ENCODE measurements at regions not wholly inside any gene's neighbourhood (a gene's known extent, or its start where the extent isn't known, plus 50 kb on each side); places are given as distances from the start of the nearest gene placed in this dataset.

DNA sequence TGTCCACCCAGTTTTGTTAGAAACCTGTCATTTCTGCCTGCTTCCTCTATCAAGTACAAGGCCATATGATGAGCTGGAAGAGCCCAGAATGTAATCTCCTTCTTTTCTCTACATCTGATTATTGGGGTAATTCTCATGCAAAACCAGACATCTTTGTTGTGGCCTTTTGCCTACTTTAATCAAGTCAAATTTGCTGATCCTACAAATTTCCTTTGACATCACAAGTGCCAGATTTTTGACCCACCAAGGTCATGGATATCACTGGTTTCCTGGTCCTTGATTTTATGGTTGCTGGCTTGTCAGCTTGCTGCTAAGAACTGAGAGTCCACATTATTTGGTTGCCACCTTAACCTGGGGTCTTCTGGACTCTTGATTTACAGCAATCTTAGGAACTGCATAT is 336.1 kb downstream of the TFEC start:
- no TSS peak for BruUV-seq (replicated peaks)
- Histone ChIP-seq H3K9ac (ENCODE audit: control insufficient read depth, insufficient read depth, low read length) (no peak overlapping the region), H3K9me3 (replicated peaks; ENCODE audit: control insufficient read depth, insufficient read depth, low read length) (no peaks in the 10 kb centered on the region), H3K79me2 (ENCODE audit: control insufficient read depth, insufficient read depth, low read length) (no peaks in the 10 kb centered on the region), H2AFZ (ENCODE audit: control insufficient read depth, low read depth, low read length) (no peak overlapping the region), H4K20me1 (ENCODE audit: control insufficient read depth, insufficient read depth) (no peaks in the 10 kb centered on the region), H3K4me2 (ENCODE audit: control insufficient read depth, insufficient read depth) (no peak overlapping the region), H3K36me3 (ENCODE audit: control insufficient read depth in 2 of 2, insufficient read depth in 2 of 2, low read length in 1 of 2) (no peaks in the 10 kb centered on the region), H3K27me3 (replicated peaks in 1 of 2; ENCODE audit: control insufficient read depth in 2 of 2, insufficient read depth in 2 of 2, low read length in 1 of 2) (no peaks in the 10 kb centered on the region), H3K27ac (ENCODE audit: control insufficient read depth, insufficient read depth) (no peak overlapping the region), H3K4me3 (no peak overlapping the region), H3K4me1 (ENCODE audit: control insufficient read depth, insufficient read depth, low read length) (no peaks in the 10 kb centered on the region)
- CTCF ChIA-PET, result no interaction called here
- DNase-seq (ENCODE audit: low read depth, low spot score) (no peak), ATAC-seq (no peak), FAIRE-seq (no peak)
- SMC1A ChIA-PET (ENCODE audit: uncharacterized antibody, unreplicated experiment), result no interaction called here
- no peak for TF ChIP-seq NBN (IDR thresholded peaks at IDR 0.05)
- no peak for TF ChIP-seq JUND (IDR thresholded peaks at IDR 0.05; ENCODE audit: low read depth, low read length)
- TF ChIP-seq ZNF592 (IDR thresholded peaks at IDR 0.05), result no peak
- TF ChIP-seq IRF4 (IDR thresholded peaks at IDR 0.05; ENCODE audit: low read depth, low read length), result no peak
- TF ChIP-seq HDGF (IDR thresholded peaks at IDR 0.05), result no peak
- no peak for TF ChIP-seq CHD1 (IDR thresholded peaks at IDR 0.05; ENCODE audit: low read depth, low read length)
- TF ChIP-seq ZNF24 (IDR thresholded peaks at IDR 0.05), result no peak
- TF ChIP-seq, protein P1, sequence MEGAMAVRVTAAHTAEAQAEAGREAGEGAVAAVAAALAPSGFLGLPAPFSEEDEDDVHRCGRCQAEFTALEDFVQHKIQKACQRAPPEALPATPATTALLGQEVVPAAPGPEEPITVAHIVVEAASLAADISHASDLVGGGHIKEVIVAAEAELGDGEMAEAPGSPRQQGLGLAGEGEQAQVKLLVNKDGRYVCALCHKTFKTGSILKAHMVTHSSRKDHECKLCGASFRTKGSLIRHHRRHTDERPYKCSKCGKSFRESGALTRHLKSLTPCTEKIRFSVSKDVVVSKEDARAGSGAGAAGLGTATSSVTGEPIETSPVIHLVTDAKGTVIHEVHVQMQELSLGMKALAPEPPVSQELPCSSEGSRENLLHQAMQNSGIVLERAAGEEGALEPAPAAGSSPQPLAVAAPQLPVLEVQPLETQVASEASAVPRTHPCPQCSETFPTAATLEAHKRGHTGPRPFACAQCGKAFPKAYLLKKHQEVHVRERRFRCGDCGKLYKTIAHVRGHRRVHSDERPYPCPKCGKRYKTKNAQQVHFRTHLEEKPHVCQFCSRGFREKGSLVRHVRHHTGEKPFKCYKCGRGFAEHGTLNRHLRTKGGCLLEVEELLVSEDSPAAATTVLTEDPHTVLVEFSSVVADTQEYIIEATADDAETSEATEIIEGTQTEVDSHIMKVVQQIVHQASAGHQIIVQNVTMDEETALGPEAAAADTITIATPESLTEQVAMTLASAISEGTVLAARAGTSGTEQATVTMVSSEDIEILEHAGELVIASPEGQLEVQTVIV (IDR thresholded peaks at IDR 0.05; ENCODE audit: borderline replicate concordance, partially characterized antibody), result no peak
- TF ChIP-seq, protein P2, sequence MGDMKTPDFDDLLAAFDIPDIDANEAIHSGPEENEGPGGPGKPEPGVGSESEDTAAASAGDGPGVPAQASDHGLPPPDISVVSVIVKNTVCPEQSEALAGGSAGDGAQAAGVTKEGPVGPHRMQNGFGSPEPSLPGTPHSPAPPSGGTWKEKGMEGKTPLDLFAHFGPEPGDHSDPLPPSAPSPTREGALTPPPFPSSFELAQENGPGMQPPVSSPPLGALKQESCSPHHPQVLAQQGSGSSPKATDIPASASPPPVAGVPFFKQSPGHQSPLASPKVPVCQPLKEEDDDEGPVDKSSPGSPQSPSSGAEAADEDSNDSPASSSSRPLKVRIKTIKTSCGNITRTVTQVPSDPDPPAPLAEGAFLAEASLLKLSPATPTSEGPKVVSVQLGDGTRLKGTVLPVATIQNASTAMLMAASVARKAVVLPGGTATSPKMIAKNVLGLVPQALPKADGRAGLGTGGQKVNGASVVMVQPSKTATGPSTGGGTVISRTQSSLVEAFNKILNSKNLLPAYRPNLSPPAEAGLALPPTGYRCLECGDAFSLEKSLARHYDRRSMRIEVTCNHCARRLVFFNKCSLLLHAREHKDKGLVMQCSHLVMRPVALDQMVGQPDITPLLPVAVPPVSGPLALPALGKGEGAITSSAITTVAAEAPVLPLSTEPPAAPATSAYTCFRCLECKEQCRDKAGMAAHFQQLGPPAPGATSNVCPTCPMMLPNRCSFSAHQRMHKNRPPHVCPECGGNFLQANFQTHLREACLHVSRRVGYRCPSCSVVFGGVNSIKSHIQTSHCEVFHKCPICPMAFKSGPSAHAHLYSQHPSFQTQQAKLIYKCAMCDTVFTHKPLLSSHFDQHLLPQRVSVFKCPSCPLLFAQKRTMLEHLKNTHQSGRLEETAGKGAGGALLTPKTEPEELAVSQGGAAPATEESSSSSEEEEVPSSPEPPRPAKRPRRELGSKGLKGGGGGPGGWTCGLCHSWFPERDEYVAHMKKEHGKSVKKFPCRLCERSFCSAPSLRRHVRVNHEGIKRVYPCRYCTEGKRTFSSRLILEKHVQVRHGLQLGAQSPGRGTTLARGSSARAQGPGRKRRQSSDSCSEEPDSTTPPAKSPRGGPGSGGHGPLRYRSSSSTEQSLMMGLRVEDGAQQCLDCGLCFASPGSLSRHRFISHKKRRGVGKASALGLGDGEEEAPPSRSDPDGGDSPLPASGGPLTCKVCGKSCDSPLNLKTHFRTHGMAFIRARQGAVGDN (IDR thresholded peaks at IDR 0.05), result no peak
- TF ChIP-seq HDAC6 (IDR thresholded peaks at IDR 0.05; ENCODE audit: unreplicated experiment), result no peak
- TF ChIP-seq RAD21 (IDR thresholded peaks at IDR 0.05; ENCODE audit: insufficient read depth, low read depth, low read length), result no peak
- no peak for TF ChIP-seq IKZF2 (IDR thresholded peaks at IDR 0.05)
- no peak for TF ChIP-seq RCOR1 (conservative IDR thresholded peaks at IDR 0.05; ENCODE audit: low read depth, low read length)
- TF ChIP-seq KLF5 (IDR thresholded peaks at IDR 0.05; ENCODE audit: partially characterized antibody), result no peak
- intact Hi-C loops (cut with micrococcal nuclease; ENCODE audit: unreplicated experiment), result no loop called here
- RAD21 ChIA-PET (ENCODE audit: unreplicated experiment), result no interaction called here
- in situ Hi-C loops (cut with MboI), result no loop called here
- POLR2A ChIA-PET, result no interaction called here
